Spleen (tissue), 11 donors: ENCODE measurements at regions not wholly inside any gene's neighbourhood (a gene's known extent, or its start where the extent isn't known, plus 50 kb on each side); places are given as distances from the start of the nearest gene placed in this dataset.

Experiments
- DNase-seq: peaks from one replicate; pipeline ENCODE4 v3.0.0-alpha.2; 2020
- H3K27ac ChIP-seq, 8 donors: fragments of 200-600 bp; sonication (generic) in 7 of 8; 1 replicate in 4 of 8; 2 replicates in 4 of 8; pipeline versions ENCODE4 v1.5.0 to v1.8.0; 2016 to 2021; ENCODE audit warnings: inconsistent platforms in 4 of 8, mild to moderate bottlenecking in 4 of 8, moderate library complexity in 1 of 8
- H3K27me3 ChIP-seq, 7 donors: fragments of 200-600 bp; sonication (generic) in 6 of 7; replicated peaks in 1 of 7; 1 replicate in 4 of 7; 2 replicates in 3 of 7; pipeline versions ENCODE4 v1.5.0 to v1.8.0; 2016 to 2021; ENCODE audit warnings: inconsistent platforms in 3 of 7, mild to moderate bottlenecking in 1 of 7
- H3K36me3 ChIP-seq, 6 donors: fragments of 200-600 bp; sonication (generic) in 5 of 6; 1 replicate in 4 of 6; 2 replicates in 2 of 6; pipeline versions ENCODE4 v1.5.0 to v1.8.0; 2016 to 2021; ENCODE audit warnings: inconsistent platforms in 2 of 6
- H3K4me1 ChIP-seq, 6 donors: fragments of 200-600 bp; sonication (generic) in 5 of 6; 1 replicate in 3 of 6; 2 replicates in 3 of 6; pipeline versions ENCODE4 v1.5.0 to v1.8.0; 2016 to 2021; ENCODE audit warnings: inconsistent platforms in 3 of 6
- H3K4me3 ChIP-seq, 8 donors: fragments of 200-600 bp; sonication (generic) in 7 of 8; 1 replicate in 4 of 8; 2 replicates in 4 of 8; pipeline versions ENCODE4 v1.5.0 to v1.8.0; 2016 to 2021; ENCODE audit warnings: inconsistent platforms in 4 of 8, mild to moderate bottlenecking in 4 of 8, moderate library complexity in 2 of 8
- H3K9me3 ChIP-seq, 8 donors: fragments of 200-600 bp; sonication (generic) in 7 of 8; 1 replicate in 4 of 8; 2 replicates in 4 of 8; pipeline versions ENCODE4 v1.5.0 to v1.8.0; 2016 to 2021; ENCODE audit warnings: inconsistent platforms in 4 of 8
- CTCF ChIP-seq, 11 experiments: fragments of 200-600 bp in 7 of 11; fragments of 450-650 bp in 4 of 11; sonication (generic) in 4 of 11; IDR thresholded peaks in 8 of 11; conservative IDR thresholded peaks in 3 of 11; 1 replicate in 7 of 11; 2 replicates in 4 of 11; pipeline versions ENCODE4 v1.4.0 to v1.8.0; 2016 to 2021; ENCODE audit warnings: antibody characterized with exemption in 11 of 11, inconsistent platforms in 4 of 11, mild to moderate bottlenecking in 1 of 11
- POLR2A ChIP-seq, 3 donors: fragments of 450-650 bp; IDR thresholded peaks; one replicate each; pipeline ENCODE4 v1.5.1; 2017; ENCODE audit warnings: antibody characterized with exemption in 3 of 3, mild to moderate bottlenecking in 1 of 3
- POLR2AphosphoS5 ChIP-seq, 3 donors: sonication (generic); formaldehyde crosslinking; IDR thresholded peaks; one replicate each; pipeline ENCODE4 v1.5.1; 2017; ENCODE audit warnings: antibody characterized with exemption in 3 of 3
- WGBS, 5 donors: extraction: QIAGEN DNeasy Blood & Tissue Kit in 3 of 5; methylation state at CpG; one replicate each; pipeline versions ENCODE4 v1.1.5 to v1.1.7; 2013 to 2018; 5-methylcytosine and 5-hydroxymethylcytosine counted together
- intact Hi-C: fragments of 100-400 bp; cut with DNase I; formaldehyde crosslinking; loops from one replicate; pipeline ENCODE4 v1.15.0; 2023; ENCODE audit warnings: low total_unique reads
- donor health status: healthy with polysubstance abuse.
- donor health status: DM: no; HTN: no; CAD: no; lungs with moderate emphysema.
- donor health status: DM: no; HTN: no; CAD: no.
- donor health status: Bipolar disorder and iron deficiency.
- donor health status: healthy.
- donor health status: DM: no; HTN: no; CAD: no.
- donor health status: DM: yes; HTN: yes; CAD: no.

- 60 to 81% (median 69%) methylated on average over 2 of the region's 2 CpGs for WGBS, 5 donors
- Histone ChIP-seq H3K36me3 (no peaks in the 10 kb centered on the region), H3K27me3 (peaks cover 0 to 8% (median 0%) of the 10 kb centered on the region in 7 donors), H3K27ac (no peak overlapping the region), H3K4me1 (no peaks in the 10 kb centered on the region), H3K9me3 (no peaks in the 10 kb centered on the region), H3K4me3 (no peak overlapping the region)
- TF ChIP-seq POLR2AphosphoS5 (IDR thresholded peaks at IDR 0.05) (no peak), CTCF (IDR thresholded peaks at IDR 0.05 in 8 of 11, conservative IDR thresholded peaks at IDR 0.05 in 3 of 11) (no peak), POLR2A (IDR thresholded peaks at IDR 0.05) (no peak)
- DNase-seq, result no peak
- intact Hi-C loops, result no loop called here
These were observed 172.9 kb upstream of the RAD23B start for GRCh38 chr9:107110153-107110552.

GRCh38 chr9:107112707-107113243, 170.3 kb upstream of the RAD23B start:
- TF ChIP-seq POLR2AphosphoS5 (IDR thresholded peaks at IDR 0.05) (no peak), CTCF (IDR thresholded peaks at IDR 0.05 in 8 of 11, conservative IDR thresholded peaks at IDR 0.05 in 3 of 11) (no peak), POLR2A (IDR thresholded peaks at IDR 0.05) (no peak)
- Histone ChIP-seq H3K27me3 (peaks cover 0 to 8% (median 0%) of the 10 kb centered on the region in 7 donors), H3K27ac (no peak overlapping the region), H3K4me3 (no peak overlapping the region), H3K36me3 (no peaks in the 10 kb centered on the region), H3K4me1 (no peaks in the 10 kb centered on the region), H3K9me3 (no peaks in the 10 kb centered on the region)
- intact Hi-C loops, result no loop called here
- DNase-seq, result no peak
- 26 to 89% (median 53%) methylated on average over 1 of the region's 1 CpG for WGBS, 5 donors

- TF ChIP-seq POLR2A (IDR thresholded peaks at IDR 0.05) (no peak), POLR2AphosphoS5 (IDR thresholded peaks at IDR 0.05) (no peak), CTCF (IDR thresholded peaks at IDR 0.05 in 8 of 11, conservative IDR thresholded peaks at IDR 0.05 in 3 of 11) (no peak)
- H3K36me3 ChIP-seq, result no peaks in the 10 kb centered on the region
- no peak overlapping the region for H3K27ac ChIP-seq
- H3K4me3 ChIP-seq, result no peak overlapping the region
- no peaks in the 10 kb centered on the region for H3K4me1 ChIP-seq
- H3K27me3 ChIP-seq, result no peaks in the 10 kb centered on the region
- intact Hi-C loops, result no loop called here
- WGBS, 5 donors, result 68 to 86% (median 80%) methylated on average over 6 of the region's 6 CpGs
- no peak for DNase-seq
- no peaks in the 10 kb centered on the region for H3K9me3 ChIP-seq
These were observed 164.0 kb upstream of the RAD23B start for GRCh38 chr9:107118863-107119624.

- no peak for DNase-seq
- Histone ChIP-seq H3K4me3 (no peak overlapping the region), H3K4me1 (no peaks in the 10 kb centered on the region), H3K36me3 (no peaks in the 10 kb centered on the region), H3K27me3 (no peaks in the 10 kb centered on the region), H3K9me3 (no peaks in the 10 kb centered on the region), H3K27ac (no peak overlapping the region)
- 81 to 93% (median 89%) methylated on average over 7 of the region's 7 CpGs for WGBS, 5 donors
- intact Hi-C loops, result no loop called here
- TF ChIP-seq POLR2A (IDR thresholded peaks at IDR 0.05), result no peak
- no peak for TF ChIP-seq CTCF (IDR thresholded peaks at IDR 0.05 in 8 of 11, conservative IDR thresholded peaks at IDR 0.05 in 3 of 11)
These were observed 163.3 kb upstream of the RAD23B start for GRCh38 chr9:107119735-107120134.
